Motor neuron (in vitro differentiated cells): ENCODE measurements at regions not wholly inside any gene's neighbourhood (a gene's known extent, or its start where the extent isn't known, plus 50 kb on each side); places are given as distances from the start of the nearest gene placed in this dataset.
A peak's percentile ranks its signal among the peaks of the same experiment; 100 is the strongest.
"Not testable (repeated sequence)": the region's sequence is repeated elsewhere in the genome, so short reads cannot be mapped to it uniquely, and the experiment has no call there.

Experiments used
- ATAC-seq, 8 experiments: fragments of 200-7000 bp; cut with Tn5 transposase; replicated peaks in 6 of 8; 2 replicates each; pipeline ENCODE4 v1.8.0; 2021; ENCODE audit warnings: mild to moderate bottlenecking in 8 of 8, moderate library complexity in 8 of 8
- H3K27ac ChIP-seq, 2 donors: fragments of 250-450 bp; sonication (Bioruptor Pico); 2 replicates each; pipeline ENCODE4 v1.9.0; 2021; ENCODE audit warnings: antibody characterized with exemption in 2 of 2, mild to moderate bottlenecking in 2 of 2, moderate library complexity in 1 of 2
- H3K4me1 ChIP-seq, 2 donors: fragments of 250-450 bp; sonication (Bioruptor Pico); replicated peaks in 1 of 2; 2 replicates each; pipeline ENCODE4 v1.6.1; 2021; ENCODE audit warnings: antibody characterized with exemption in 2 of 2, mild to moderate bottlenecking in 2 of 2, moderate library complexity in 1 of 2
- H3K4me3 ChIP-seq, 5 donors: fragments of 250-450 bp; sonication (Bioruptor Pico); 2 replicates each; pipeline ENCODE4 v1.9.0; 2021; ENCODE audit warnings: antibody characterized with exemption in 5 of 5, mild to moderate bottlenecking in 5 of 5, moderate library complexity in 4 of 5
- WGBS, 10 experiments: fragments of 450-650 bp; shearing (Covaris generic); methylation state at CpG; one replicate each; pipeline ENCODE4 v1.0.0; 2022; 5-methylcytosine and 5-hydroxymethylcytosine counted together
- in situ Hi-C, 9 experiments: fragments of 400-800 bp; cut with MboI; loops; one replicate each; pipeline ENCODE4 v1.15.0; 2021; ENCODE audit warnings: low sequenced_read_pairs in 9 of 9, low pct_unique_long_range_greater_than_20kb in 2 of 9; ENCODE audit not compliant: unreplicated experiment in 9 of 9

DNA sequence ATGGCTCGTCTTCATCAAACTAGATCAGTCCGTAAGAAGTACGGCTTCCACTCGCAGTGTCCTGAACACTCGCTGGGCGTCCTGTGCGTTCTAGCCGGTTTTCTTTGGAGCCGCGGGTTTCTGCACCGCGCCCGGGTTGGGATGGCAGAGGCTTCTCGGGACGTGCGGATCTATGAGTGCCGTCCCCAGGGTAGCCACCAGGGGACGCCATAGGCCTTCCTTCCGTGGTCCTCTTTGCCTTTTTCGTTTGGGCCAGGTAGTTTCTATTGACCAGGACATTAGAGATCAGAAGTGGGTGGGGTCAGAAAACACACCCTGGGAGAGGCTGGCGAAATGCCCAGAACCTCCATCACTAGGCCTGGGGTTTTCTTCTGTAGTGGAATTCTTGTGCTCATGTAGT is 273.8 kb downstream of the FAM72C start:
- Histone ChIP-seq H3K4me1 (no peaks in the 10 kb centered on the region), H3K27ac (no peak overlapping the region), H3K4me3 (no peak overlapping the region)
- in situ Hi-C loops = loop anchor here in 2 of 9 experiments (25.0 kb wide), 1 partner anchor 111 kb away; no protein-coding TSS in a partner anchor
- peak in 2 of 8 experiments; percentile 70 to 84 for ATAC-seq
- 0 to 53% (median 16%) methylated on average over 1 to 18 of the region's 21 CpGs; no CpG with 5 or more reads in 5 of the 10 experiments for WGBS, 10 experiments

GRCh38 chr1:143694085-143694484 is 277.7 kb downstream of the FAM72C start:
- H3K4me3 ChIP-seq = no peak overlapping the region
- H3K4me1 ChIP-seq = no peaks in the 10 kb centered on the region
- no peak overlapping the region for H3K27ac ChIP-seq
- no peak for ATAC-seq
- in situ Hi-C loops = loop anchor here in 2 of 9 experiments (25.0 kb wide), 1 partner anchor 107 kb away; no protein-coding TSS in a partner anchor
- WGBS, 10 experiments = 0 to 83% (median 51%) methylated on average over 1 to 3 of the region's 3 CpGs; no CpG with 5 or more reads in 2 of the 10 experiments

DNA sequence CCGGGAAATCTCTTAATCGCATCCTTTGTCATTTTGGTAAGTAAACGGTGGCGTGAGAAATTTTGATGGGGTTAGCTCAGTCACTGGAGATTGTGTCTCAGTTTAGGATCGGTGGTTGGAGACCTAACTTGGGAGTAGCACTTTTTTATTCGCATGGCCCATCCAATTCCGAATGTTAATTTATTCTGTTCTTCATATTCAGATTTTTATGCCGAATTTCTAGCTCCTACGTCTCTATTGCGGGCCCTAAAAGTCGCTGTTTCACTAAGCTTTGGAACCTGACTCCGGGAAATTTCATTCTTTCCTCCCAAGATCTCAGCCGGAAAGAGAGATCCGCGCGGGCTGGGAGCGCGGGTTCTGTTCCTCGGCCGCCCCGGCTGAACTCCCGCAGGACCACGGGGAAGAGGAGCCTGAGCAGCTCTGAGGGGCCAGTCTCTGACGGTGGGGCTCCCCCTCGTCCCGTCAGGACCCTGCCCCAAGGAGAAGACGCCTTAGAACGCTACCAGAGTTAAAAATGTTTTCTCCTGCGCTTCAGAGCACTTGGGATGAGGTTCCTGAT is 279.7 kb downstream of the FAM72C start:
- no peak overlapping the region for H3K4me3 ChIP-seq
- H3K4me1 ChIP-seq = no peaks in the 10 kb centered on the region
- ATAC-seq = peak in 1 of 8 experiments; percentile 29
- H3K27ac ChIP-seq = no peak overlapping the region
- WGBS, 10 experiments = 0 to 73% (median 23%) methylated on average over 1 to 28 of the region's 29 CpGs; no CpG with 5 or more reads in 1 of the 10 experiments
- in situ Hi-C loops = loop anchor here in 2 of 9 experiments (25.0 kb wide), 1 partner anchor 105 kb away; no protein-coding TSS in a partner anchor

DNA sequence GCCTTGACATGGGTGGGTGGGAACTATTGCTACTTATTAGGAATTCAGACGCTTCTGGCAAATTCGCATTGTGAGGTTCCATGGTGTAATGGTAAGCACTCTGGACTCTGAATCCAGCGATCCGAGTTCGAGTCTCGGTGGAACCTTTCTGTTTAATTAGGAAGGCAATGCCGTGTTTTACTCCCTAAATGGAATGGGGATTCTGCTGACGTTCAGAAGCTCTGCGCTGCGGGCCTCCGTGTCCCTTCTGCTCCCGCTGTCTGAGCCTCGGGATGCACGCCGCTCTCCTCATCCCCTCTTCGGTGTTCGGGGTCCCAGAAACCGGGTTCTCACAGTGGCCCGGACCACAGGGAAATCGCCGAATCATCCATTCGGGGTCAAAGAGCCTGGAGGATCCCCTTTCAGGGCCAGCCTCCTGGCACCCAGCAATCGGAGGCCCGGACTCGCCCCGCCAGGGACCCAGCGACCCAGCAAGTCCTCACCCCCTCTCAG is 280.3 kb downstream of the FAM72C start:
- 2 to 81% (median 54%) methylated on average over 5 to 20 of the region's 27 CpGs; no CpG with 5 or more reads in 5 of the 10 experiments for WGBS, 10 experiments
- in situ Hi-C loops = loop anchor here in 2 of 9 experiments (25.0 kb wide), 1 partner anchor 104 kb away; no protein-coding TSS in a partner anchor
- no peaks in the 10 kb centered on the region for H3K4me1 ChIP-seq
- H3K27ac ChIP-seq = no peak overlapping the region
- ATAC-seq = peak in 3 of 8 experiments; percentile 17 to 92 (median 82)
- H3K4me3 ChIP-seq = no peak overlapping the region

- ATAC-seq = no peak
- no peaks in the 10 kb centered on the region for H3K4me1 ChIP-seq
- 0 to 56% (median 34%) methylated on average over 1 to 4 of the region's 4 CpGs; no CpG with 5 or more reads in 5 of the 10 experiments for WGBS, 10 experiments
- no peak overlapping the region for H3K27ac ChIP-seq
- in situ Hi-C loops = loop anchor here in 2 of 9 experiments (25.0 kb wide), 1 partner anchor 102 kb away; no protein-coding TSS in a partner anchor
- H3K4me3 ChIP-seq = no peak overlapping the region
Measured at GRCh38 chr1:143689781-143690180, 282.0 kb downstream of the FAM72C start.

DNA sequence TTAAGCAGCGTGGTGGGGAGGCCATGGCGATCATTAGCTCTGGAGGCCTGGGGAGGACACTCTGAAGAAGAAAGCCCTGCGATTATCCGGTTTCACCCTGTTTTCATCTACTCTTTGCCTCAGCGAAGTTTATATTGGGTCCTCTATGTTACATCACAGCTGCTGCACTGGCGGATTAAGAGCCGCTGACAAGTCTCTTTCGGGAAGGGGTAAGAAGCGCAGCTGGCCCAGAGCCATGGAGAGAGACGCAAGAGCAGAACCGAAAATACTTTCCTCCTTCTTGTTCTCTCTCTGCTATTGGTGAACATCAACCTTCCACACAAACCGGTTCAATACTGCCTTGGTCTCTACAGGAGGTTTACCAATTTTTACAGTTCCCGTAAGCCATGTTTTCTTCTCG is 291.5 kb downstream of the FAM72C start:
- WGBS, 10 experiments = 46 to 91% (median 60%) methylated on average over 1 to 11 of the region's 14 CpGs; no CpG with 5 or more reads in 1 of the 10 experiments
- no peak overlapping the region for H3K27ac ChIP-seq
- H3K4me3 ChIP-seq = no peak overlapping the region
- in situ Hi-C loops = loop anchor here in 2 of 9 experiments (25.0 kb wide), 1 partner anchor 93 kb away; no protein-coding TSS in a partner anchor
- ATAC-seq = no peak
- H3K4me1 ChIP-seq = no peaks in the 10 kb centered on the region

GRCh38 chr1:143672983-143673382 is 298.8 kb downstream of the FAM72C start:
- ATAC-seq = no peak
- Histone ChIP-seq H3K27ac (no peak overlapping the region), H3K4me1 (no peaks in the 10 kb centered on the region), H3K4me3 (no peak overlapping the region)
- 0 to 52% (median 18%) methylated on average over 2 of the region's 2 CpGs; no CpG with 5 or more reads in 6 of the 10 experiments for WGBS, 10 experiments
- in situ Hi-C loops = no loop called here

DNA sequence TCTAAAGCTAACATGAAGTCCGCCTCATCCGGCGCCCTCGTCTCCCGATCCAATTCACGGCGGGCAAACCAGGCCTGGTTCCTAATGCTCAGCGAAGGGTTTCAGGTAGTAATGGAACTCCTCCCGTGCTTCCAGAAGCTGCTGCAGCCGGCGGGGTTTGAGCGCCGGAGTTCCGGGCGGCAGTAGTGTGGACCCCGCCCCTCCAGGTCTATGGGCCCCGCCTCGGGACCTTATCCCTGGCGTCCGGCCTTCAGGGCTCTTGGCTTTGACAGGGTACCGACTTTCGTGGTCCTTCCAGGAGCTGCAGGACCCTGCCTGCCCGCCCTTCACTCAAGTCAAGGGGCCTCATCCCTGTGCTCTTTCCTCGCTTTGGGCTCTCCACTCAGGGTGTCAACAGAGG is 304.1 kb downstream of the FAM72C start:
- Histone ChIP-seq H3K27ac (no peak overlapping the region), H3K4me3 (no peak overlapping the region), H3K4me1 (no peaks in the 10 kb centered on the region)
- ATAC-seq = no peak
- in situ Hi-C loops = no loop called here
- 13 to 69% (median 54%) methylated on average over 2 to 20 of the region's 24 CpGs; no CpG with 5 or more reads in 4 of the 10 experiments for WGBS, 10 experiments

DNA sequence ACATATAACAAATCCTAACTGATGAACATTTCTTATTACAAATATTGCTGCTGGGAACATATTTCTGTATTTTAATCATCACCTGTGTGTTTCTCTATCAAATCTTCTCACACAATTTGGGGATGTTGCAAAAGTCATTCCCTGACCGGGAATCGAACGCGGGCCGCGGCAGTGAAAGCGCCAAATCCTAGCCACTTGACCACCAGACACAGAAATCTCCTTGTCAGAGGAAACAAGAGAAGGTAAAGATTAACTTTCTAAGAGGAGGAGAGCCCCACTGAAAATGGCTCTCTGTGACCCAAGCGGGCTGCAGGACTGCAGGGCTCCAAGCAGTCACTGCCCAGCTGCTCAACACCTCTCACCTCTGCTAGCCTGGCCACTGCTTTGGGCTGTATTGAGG is 304.9 kb downstream of the FAM72C start:
- 20 to 100% (median 74%) methylated on average over 2 to 8 of the region's 8 CpGs; no CpG with 5 or more reads in 3 of the 10 experiments for WGBS, 10 experiments

DNA sequence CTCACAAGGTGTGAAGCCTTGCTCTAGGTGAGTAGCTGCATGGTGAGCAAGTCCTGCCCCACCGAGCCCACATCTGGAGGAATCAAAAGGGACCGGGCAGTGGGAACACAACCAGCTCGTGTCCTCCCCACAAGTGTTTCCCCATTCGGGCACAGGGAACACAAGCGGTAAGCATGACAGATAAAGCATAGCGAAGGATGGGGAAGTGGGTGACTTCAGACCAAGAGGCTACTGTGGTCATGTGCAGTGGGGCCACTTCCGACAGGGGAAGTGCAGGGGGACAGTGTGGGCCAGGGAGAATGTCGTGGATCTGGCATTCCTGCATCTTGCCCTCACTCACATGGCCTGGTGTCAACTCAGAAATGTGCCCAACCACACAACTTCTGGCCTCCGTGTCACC is 306.2 kb downstream of the FAM72C start:
- H3K27ac ChIP-seq = no peak overlapping the region
- no peak for ATAC-seq
- H3K4me3 ChIP-seq = no peak overlapping the region
- WGBS, 10 experiments = 27 to 71% (median 34%) methylated on average over 1 to 9 of the region's 9 CpGs; no CpG with 5 or more reads in 2 of the 10 experiments
- in situ Hi-C loops = no loop called here
- H3K4me1 ChIP-seq = no peaks in the 10 kb centered on the region

More for the DNA sequence above, 304.9 kb downstream of the FAM72C start:
- in situ Hi-C loops = no loop called here
- no peaks in the 10 kb centered on the region for H3K4me1 ChIP-seq
- H3K27ac ChIP-seq = no peak overlapping the region
- no peak overlapping the region for H3K4me3 ChIP-seq
- no peak for ATAC-seq

- WGBS, 10 experiments = 0 to 100% (median 46%) methylated on average over 1 to 2 of the region's 2 CpGs; no CpG with 5 or more reads in 2 of the 10 experiments
- H3K4me3 ChIP-seq, ATAC-seq, H3K27ac ChIP-seq, H3K4me1 ChIP-seq, in situ Hi-C loops: not testable (repeated sequence)
Measured at GRCh38 chr1:143663056-143663455, 308.7 kb downstream of the FAM72C start.

- in situ Hi-C loops = no loop called here
- ATAC-seq = peak in 3 of 8 experiments; percentile 27 to 56 (median 47)
- WGBS, 10 experiments = 4 to 83% (median 30%) methylated on average over 5 to 44 of the region's 47 CpGs; no CpG with 5 or more reads in 4 of the 10 experiments
- Histone ChIP-seq H3K4me3 (peak overlapping the region in 2 of 5 donors; percentile 8 to 19), H3K27ac (no peak overlapping the region), H3K4me1 (no peaks in the 10 kb centered on the region)
Measured at GRCh38 chr1:143661418-143662101, 310.2 kb downstream of the FAM72C start.

DNA sequence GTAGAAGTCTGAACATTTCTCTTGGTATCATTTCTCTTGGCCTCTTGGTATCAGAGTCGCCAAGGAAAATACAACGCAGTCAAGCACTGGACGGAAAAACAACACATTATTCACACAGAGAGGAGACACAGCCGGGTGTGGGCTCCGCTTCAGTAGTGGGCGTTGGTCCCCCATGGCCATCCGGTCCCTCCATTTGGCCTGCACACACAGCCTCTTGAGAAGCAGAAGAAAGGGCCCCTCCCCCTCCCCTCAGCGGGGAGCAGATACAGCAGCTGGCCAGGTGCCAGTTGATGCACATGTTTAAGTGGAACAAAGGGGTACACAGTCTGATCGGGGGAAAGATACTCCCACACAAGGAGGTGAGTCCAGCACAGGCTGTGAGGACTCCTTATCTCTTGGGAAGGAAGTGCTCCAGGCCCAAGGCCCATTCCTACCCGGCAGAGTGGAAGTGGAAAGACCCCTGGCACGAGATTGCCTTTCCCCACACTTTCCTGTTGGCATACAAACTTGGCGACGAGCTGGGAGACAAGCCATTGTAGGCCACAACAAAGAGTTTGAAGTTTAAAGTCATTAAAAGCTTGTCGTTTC is 311.3 kb downstream of the FAM72C start:
- ATAC-seq = peak in 1 of 8 experiments; percentile 28
- no peak overlapping the region for H3K27ac ChIP-seq
- H3K4me3 ChIP-seq = no peak overlapping the region
- 9 to 73% (median 48%) methylated on average over 3 to 13 of the region's 14 CpGs; no CpG with 5 or more reads in 5 of the 10 experiments for WGBS, 10 experiments
- no peaks in the 10 kb centered on the region for H3K4me1 ChIP-seq
- in situ Hi-C loops = no loop called here
